ENCODE measurements at regions not wholly inside any gene's neighbourhood (a gene's known extent, or its start where the extent isn't known, plus 50 kb on each side); places are given as distances from the start of the nearest gene placed in this dataset.
"Not testable (repeated sequence)": the region's sequence is repeated elsewhere in the genome, so short reads cannot be mapped to it uniquely, and the experiment has no call there.

- no peak for DNase-seq (ENCODE audit: low read depth)
Measured at GRCh38 chr1:198809247-198809646, 170.4 kb downstream of the PTPRC start.

- DNase-seq (ENCODE audit: low read depth): no peak
Measured at GRCh38 chr1:198811449-198811848, 172.6 kb downstream of the PTPRC start.

GRCh38 chr1:198823626-198824025, 184.8 kb downstream of the PTPRC start:
- DNase-seq (ENCODE audit: low read depth): no peak

GRCh38 chr1:198825254-198825653, 186.4 kb downstream of the PTPRC start:
- no peak for DNase-seq (ENCODE audit: low read depth)

GRCh38 chr1:198829356-198829755, 190.5 kb downstream of the PTPRC start:
- no peak for DNase-seq (ENCODE audit: low read depth)

- DNase-seq (ENCODE audit: low read depth): no peak
Measured at GRCh38 chr1:198829944-198830343, 191.1 kb downstream of the PTPRC start.

- no peak for DNase-seq (ENCODE audit: low read depth)
Measured at GRCh38 chr1:198830412-198830811, 191.6 kb downstream of the PTPRC start.

- no peak for DNase-seq (ENCODE audit: low read depth)
Measured at GRCh38 chr1:198833706-198834503, 195.1 kb downstream of the PTPRC start.

GRCh38 chr1:198837278-198838021, 198.6 kb downstream of the PTPRC start:
- DNase-seq (ENCODE audit: low read depth): no peak

- DNase-seq (ENCODE audit: low read depth): no peak
Measured at GRCh38 chr1:198838022-198838342, 199.1 kb downstream of the PTPRC start.

- no peak for DNase-seq (ENCODE audit: low read depth)
Measured at GRCh38 chr1:198841477-198841876, 202.6 kb downstream of the PTPRC start.

GRCh38 chr1:198842686-198843085, 203.8 kb downstream of the PTPRC start:
- DNase-seq (ENCODE audit: low read depth): no peak

- no peak for DNase-seq (ENCODE audit: low read depth)
Measured at GRCh38 chr1:198845271-198845670, 206.4 kb downstream of the PTPRC start.

GRCh38 chr1:198845851-198846250, 207.0 kb downstream of the PTPRC start:
- peak; percentile 25 for DNase-seq (ENCODE audit: low read depth)

GRCh38 chr1:198846556-198846955, 207.7 kb downstream of the PTPRC start:
- DNase-seq (ENCODE audit: low read depth): no peak

- no peak for DNase-seq (ENCODE audit: low read depth)
Measured at GRCh38 chr1:198848206-198848605, 209.4 kb downstream of the PTPRC start.

GRCh38 chr1:198848649-198849048, 209.8 kb downstream of the PTPRC start:
- DNase-seq (ENCODE audit: low read depth): no peak

- no peak for DNase-seq (ENCODE audit: low read depth)
Measured at GRCh38 chr1:198849093-198849492, 210.3 kb downstream of the PTPRC start.

- no peak for DNase-seq (ENCODE audit: low read depth)
Measured at GRCh38 chr1:198850196-198850595, 211.4 kb downstream of the PTPRC start.

GRCh38 chr1:198850966-198851365, 212.1 kb downstream of the PTPRC start:
- DNase-seq (ENCODE audit: low read depth): not testable (repeated sequence)

- no peak for DNase-seq (ENCODE audit: low read depth)
Measured at GRCh38 chr1:198856601-198857000, 217.8 kb downstream of the PTPRC start.

- DNase-seq (ENCODE audit: low read depth): no peak
Measured at GRCh38 chr1:198858033-198858432, 219.2 kb downstream of the PTPRC start.

- DNase-seq (ENCODE audit: low read depth): no peak
Measured at GRCh38 chr1:198860371-198860770, 221.5 kb downstream of the PTPRC start.

Data from Daoy (cell line).